Sigmoid colon (tissue), 4 donors: ENCODE measurements at regions not wholly inside any gene's neighbourhood (a gene's known extent, or its start where the extent isn't known, plus 50 kb on each side); places are given as distances from the start of the nearest gene placed in this dataset.

Source experiments
- CTCF ChIP-seq, 4 experiments: fragments of 450-650 bp in 3 of 4; fragments of 200-600 bp in 1 of 4; IDR thresholded peaks; one replicate each; pipeline ENCODE4 v1.5.1; 2016 to 2019; ENCODE audit warnings: antibody characterized with exemption in 4 of 4, mild to moderate bottlenecking in 3 of 4, moderate library complexity in 2 of 4
- EP300 ChIP-seq, 4 donors: sonication (generic); formaldehyde crosslinking; IDR thresholded peaks; one replicate each; pipeline ENCODE4 v1.6.1; 2017; ENCODE audit warnings: antibody characterized with exemption in 4 of 4
- POLR2AphosphoS5 ChIP-seq, 4 donors: sonication (generic); formaldehyde crosslinking; IDR thresholded peaks; one replicate each; pipeline ENCODE4 v1.6.1; 2017; ENCODE audit warnings: antibody characterized with exemption in 4 of 4

- no peak for TF ChIP-seq POLR2AphosphoS5 (IDR thresholded peaks at IDR 0.05)
- TF ChIP-seq CTCF (IDR thresholded peaks at IDR 0.05) = no peak
- no peak for TF ChIP-seq EP300 (IDR thresholded peaks at IDR 0.05)
Measured at GRCh38 chr15:77695548-77695947, 62.8 kb upstream of the LINGO1 start.
